Fibroblast of upper back skin (primary cell): ENCODE measurements at regions not wholly inside any gene's neighbourhood (a gene's known extent, or its start where the extent isn't known, plus 50 kb on each side); places are given as distances from the start of the nearest gene placed in this dataset.
A peak's percentile ranks its signal among the peaks of the same experiment; 100 is the strongest.

Experiments
- DNase-seq: peaks from one replicate; pipeline ENCODE4 v3.0.0-alpha.2; 2013

DNA sequence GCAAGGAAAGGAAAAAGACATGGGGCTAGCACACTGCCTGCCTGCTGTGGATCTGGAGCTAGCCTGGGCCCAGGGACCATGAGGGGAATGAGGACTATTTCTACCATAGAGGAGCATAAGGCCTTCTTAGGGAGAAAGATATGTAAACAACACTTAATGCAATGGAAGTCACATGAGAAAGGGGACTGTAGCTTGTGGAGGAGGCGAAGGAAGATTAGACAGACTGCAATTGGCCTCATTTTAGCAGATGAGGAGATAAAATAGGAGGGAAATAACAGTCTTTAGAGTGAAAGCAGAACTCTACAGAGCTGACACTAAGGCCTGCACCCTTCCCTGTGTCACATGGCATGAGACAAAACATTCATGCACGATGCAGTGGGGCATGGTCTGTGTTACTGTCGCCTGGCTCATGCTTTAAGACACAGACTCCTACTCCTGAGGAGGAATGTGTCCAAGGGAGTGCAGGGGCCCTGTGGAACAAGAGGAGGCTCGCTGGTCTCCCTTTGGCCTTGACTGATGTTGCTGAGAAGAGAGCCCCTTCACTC is 829.3 kb upstream of the IGFBP3 start:
- DNase-seq, result no peak

DNA sequence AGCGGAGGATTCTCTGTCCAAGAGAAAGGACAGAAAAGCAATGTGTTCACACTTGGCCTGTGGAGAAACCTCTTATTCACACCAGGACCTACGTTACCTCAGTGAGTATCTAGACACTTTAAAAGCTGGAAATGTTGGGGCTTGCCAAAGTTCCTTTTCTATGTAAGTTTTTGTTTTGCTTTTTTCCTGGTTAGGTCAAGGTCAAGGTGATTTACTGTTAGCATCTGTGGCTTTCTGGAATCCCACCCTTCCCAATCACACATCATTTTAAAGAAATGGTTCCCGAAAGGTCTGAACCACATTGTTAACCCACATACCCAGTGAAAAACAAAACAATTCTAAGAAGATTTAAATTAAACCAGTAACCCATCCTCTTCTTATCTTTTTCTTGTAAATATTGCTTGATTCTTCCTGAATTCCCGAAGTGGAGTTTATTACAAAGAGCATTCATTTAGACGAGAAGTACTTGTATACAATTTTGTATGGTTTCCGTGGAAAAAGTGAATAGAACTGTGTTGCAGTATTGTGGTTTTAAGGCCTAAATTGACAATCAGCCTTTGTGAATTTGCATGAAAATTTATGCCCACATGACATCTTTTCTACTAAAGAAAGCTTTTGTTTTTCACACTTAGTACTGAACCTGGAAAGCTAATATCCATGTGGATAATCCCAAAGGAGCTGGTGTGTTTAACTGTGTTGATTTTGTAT is 827.0 kb upstream of the IGFBP3 start:
- DNase-seq, result no peak

DNA sequence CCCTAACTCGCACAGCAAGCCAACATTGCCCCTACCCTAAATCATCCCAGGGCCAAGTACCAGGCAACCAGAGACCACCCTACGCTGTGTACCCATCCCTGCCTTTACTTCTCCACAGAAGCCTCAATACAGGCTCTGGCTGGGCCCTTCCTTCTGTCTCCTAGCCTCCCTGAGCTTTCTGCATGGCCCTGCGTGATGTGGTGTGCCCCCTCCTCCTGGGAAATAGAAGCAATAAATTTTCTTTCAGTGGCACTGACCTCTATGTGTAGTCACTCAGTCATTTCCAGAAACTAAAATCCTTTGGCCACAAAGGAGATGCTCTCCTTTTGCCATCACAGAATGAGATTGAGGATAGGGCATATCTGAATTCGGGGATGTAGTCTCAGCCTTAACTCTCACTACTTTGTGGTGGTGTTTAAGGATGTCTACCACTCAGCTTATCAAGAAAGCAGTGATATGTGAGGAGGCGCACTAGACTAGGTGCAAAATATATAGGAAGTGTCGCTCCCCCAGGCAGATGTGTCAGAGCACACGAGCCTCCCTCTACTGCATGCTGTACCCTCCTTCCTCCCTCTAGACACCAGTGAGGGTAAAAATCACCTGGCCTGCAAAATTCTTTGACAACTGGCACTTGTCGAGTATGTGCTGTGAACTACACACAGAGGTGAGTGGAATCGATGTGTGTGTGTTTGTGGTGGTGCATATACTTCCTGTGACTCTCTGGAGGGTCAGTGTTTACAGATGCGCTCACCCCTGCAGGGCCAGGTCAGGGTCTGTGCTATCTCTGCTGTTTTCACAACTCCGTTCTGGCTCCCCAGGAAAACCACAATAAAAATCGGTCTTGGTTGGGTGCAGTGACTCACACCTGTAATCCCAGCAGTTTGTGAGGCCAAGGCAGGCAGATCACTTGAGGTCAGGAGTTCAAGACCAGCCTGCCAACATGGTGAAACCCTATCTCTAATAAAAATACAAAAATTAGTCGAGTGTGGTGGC is 825.9 kb upstream of the IGFBP3 start:
- DNase-seq, result no peak

DNA sequence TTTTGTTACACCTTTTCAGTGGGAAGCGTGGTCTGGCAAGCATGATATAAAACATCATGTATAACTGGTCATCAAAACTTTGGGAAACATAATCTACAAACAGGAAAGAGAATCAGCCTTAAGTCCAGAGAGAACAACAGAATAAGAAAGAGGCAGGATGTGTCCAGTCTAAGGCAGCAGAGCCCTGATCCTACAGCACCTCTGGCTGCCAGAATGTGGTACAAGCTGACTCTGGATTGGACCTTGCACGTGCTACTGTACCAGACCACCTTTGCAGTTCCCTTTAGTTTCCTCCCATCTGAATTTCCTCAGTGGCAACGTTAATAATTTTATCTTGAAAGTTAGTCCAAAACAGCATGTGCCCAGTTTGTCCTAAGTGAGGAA is 824.6 kb upstream of the IGFBP3 start:
- DNase-seq, result no peak

GRCh38 chr7:46744957-46745706 is 824.1 kb upstream of the IGFBP3 start:
- DNase-seq, result no peak

DNA sequence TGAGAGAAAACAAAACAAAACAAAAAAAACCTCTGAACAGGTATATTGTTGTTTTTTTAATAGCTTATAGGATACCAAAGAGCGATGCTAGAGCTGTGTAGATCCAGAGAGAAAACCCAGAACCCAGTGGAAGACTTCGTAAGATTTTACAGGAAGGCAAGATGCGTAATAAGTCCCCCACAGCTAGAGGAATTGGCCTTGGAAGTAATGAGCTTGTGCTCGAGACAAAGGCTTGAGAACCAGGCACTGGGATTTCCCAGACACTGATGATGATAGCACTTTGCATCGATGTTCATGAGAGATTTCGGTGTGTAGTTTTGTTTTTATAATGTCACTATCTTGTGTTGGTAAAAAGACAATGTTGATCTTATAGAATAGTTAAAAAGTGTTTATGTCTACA is 821.5 kb upstream of the IGFBP3 start:
- no peak for DNase-seq

- DNase-seq, result peak; percentile 75
Observed at GRCh38 chr7:46741938-46742540, 821.0 kb upstream of the IGFBP3 start.

GRCh38 chr7:46741181-46741580 is 820.1 kb upstream of the IGFBP3 start:
- no peak for DNase-seq

DNA sequence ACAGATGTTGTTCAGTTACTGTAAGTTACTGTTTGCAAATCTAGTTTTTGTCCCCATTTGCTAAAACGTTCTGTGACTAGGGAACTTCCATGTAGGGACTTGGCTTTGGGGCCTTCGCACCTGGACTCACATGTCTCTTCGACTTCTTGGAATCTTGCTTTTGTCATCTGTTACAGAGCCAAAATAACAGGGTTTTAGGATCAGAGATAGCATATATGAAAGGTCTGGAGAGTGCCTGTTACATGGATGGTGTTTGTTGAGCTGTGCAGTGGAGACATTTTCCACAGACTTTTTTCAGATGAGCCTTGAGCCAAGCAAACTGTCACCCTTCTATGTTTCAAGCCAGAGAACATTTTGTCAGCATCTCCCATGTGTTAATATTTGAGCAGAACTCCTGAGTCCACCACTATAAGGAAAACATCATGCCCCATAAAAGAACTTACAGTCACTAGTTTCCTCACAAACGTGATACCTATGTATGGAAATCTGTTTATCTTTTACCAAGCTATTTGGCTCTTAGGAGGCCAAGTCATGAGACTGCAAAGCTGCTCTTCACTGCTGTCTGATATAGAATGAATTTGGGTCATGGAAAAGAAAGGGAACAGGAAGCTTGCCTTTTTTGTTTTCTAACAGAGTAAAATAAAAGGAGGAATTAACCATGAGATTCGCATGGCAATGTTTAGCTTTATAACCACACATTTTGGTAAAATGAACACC is 818.6 kb upstream of the IGFBP3 start:
- DNase-seq, result no peak

DNA sequence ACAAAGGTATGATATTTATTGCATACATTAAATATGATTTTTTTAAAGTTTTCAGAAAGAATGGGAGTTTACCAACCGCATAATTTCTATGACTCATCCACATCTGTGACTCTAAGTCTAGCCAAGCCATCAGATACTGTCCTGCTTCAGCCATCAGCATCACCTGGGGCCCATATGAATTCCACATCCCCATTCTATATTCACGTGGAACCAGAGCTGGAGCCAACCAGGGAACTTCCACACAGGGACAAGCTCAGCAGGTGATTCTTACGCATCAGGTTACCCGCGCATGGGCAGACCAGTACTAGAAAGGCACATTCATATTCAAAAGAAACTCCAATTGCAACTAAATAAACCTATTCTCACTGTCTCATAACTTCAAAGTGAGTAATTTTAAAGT is 817.7 kb upstream of the IGFBP3 start:
- DNase-seq, result no peak

- no peak for DNase-seq
Observed at GRCh38 chr7:46738165-46738564, 817.1 kb upstream of the IGFBP3 start.

- peak; percentile 43 for DNase-seq
Observed at GRCh38 chr7:46725838-46726237, 804.8 kb upstream of the IGFBP3 start.

- no peak for DNase-seq
Observed at GRCh38 chr7:46725136-46725535, 804.1 kb upstream of the IGFBP3 start.

GRCh38 chr7:46723742-46724141 is 802.7 kb upstream of the IGFBP3 start:
- no peak for DNase-seq

DNA sequence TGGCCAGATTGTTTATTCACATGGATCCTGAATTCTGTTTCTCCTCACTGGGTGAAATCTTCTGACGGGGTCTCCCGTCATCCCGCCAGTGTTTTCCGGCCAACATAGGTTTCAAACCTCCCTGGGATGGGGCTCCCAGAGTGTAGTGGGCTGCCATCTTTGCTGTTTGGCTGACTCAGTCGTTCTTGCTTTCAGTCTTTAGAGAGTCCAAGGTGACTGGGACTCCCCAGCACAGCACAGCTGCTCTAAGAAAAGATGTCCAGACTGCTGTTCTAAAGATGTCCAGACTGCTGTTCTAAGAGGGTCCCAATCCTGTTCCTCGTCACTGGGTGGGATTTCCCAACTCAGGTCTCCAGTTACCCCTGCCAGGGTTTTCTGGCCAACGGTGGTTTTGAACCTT is 801.9 kb upstream of the IGFBP3 start:
- DNase-seq, result no peak

DNA sequence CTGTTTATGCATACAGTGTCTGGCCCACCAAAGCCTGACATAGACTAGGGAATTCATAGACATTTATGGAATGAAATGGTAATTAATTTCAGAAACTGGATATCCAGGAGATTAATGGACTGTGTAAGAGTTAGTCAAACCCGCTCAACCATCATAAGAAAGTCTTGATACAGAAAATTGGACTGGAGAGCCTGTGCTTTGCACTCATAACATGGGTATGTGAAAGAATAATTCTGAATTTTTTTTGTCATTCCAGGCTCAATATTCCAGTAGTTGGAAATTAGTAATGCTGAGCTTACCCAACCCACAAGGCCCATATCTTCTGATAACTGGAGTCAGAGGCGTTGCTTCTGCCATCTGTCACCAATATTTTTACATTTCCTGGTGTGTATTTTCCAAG is 799.7 kb upstream of the IGFBP3 start:
- DNase-seq, result no peak

DNA sequence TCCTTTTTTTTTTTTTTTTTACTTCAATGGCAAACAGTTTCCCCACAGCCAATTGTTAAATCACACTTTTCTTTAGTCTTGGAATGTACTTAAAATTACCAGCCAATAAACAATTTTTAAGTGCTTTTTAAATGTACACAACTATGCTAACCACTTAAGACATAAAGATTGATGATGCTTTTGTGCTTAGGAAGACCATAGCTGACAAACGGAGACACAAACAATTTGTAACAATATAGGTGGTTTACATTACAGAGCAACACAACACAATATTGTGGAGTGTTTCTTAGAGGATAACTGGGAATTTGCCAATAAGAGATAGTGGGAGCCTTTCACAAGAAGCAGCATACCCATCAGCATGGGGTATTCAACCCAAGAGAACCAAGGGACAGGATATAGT is 798.5 kb upstream of the IGFBP3 start:
- DNase-seq, result no peak

DNA sequence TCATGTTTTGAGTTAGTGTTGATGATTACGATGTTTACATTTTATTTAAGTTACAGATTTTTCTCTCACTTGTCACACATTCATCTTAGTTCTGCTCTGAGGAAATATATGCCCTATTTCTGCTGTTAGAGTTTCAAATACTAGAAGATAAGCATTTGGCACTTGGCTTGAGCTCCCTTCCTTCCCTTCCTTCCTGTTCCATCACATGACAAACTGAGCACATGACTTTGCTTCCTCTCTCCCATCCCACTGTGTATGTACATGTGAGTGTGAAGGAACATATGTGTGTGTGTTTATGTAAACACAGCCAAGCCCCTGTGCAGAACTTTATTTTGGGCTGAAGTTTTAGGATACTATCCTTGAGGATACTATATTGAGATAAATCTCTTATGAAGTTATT is 795.9 kb upstream of the IGFBP3 start:
- DNase-seq, result no peak

DNA sequence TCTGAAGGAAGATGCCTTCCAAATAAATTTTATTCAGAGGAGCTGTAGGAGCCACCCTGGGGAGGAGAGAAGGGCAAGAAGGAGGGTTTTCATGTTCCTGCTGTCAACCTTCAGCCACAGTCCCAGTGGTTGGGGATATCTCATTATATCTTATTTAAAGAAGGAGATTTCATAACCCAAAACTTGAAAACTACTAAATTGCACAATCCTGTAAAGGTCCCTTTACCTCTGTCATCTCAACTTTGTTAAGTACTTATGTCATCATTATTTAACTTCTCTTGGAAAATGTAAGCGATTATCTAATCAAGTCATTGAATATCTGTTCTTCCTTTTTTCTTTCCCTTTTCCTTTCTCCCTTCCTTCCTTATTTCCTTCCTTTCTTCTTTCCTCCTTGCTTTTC is 794.5 kb upstream of the IGFBP3 start:
- no peak for DNase-seq

DNA sequence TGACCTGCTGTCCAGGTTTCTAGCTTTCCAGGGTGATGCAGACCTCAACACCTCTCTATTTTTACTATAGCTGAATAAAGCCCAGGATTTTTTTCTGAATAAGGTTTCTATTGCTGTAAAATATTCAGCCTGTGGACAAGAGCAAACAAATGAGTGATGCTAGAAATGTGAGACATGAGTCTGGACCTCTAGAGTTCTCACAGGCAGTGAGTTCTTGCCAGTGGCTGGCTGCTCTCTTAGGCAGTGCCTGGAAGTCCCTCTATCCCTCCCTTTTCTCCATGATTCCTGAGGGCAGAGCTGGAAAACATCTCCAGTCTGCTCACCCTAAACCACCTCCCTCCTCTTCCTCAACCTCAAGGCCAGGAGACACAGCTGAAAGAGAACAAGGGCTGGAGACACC is 793.8 kb upstream of the IGFBP3 start:
- no peak for DNase-seq

DNA sequence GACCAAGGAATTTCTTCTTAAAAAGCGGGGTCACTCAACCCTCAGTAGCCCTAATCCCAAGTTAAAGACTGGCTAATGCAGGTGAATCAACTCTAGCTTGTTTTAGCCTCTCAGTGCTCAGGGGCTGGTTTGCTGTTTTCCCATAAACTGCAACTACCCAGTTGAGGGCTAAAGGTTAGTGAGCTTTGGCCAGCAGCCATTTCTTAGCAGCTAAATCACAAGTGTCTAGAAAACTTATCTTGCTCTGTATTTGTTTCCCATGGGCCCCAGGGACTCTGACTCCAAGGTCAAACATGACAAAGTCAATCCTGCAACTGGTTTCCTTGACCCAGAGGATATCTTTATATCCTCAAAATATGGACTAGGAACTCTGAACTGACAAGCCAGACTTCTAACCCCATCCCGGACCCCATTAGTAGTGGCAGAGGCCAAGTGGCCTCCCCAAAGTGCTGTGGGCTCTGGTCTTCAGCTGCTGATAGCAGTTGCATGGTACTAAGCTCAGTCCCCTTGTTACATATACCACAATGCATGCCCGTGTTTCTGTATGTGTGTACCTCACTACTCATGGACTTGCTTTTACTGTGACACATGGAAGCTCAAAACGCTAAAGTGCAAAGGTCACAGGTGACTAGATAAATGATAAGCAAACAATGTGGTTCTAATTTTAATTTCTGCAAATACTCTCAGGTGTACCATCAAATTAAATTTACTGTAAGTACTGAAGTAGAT is 793.0 kb upstream of the IGFBP3 start:
- DNase-seq, result no peak
